ENCODE measurements at regions not wholly inside any gene's neighbourhood (a gene's known extent, or its start where the extent isn't known, plus 50 kb on each side); places are given as distances from the start of the nearest gene placed in this dataset.

DNA sequence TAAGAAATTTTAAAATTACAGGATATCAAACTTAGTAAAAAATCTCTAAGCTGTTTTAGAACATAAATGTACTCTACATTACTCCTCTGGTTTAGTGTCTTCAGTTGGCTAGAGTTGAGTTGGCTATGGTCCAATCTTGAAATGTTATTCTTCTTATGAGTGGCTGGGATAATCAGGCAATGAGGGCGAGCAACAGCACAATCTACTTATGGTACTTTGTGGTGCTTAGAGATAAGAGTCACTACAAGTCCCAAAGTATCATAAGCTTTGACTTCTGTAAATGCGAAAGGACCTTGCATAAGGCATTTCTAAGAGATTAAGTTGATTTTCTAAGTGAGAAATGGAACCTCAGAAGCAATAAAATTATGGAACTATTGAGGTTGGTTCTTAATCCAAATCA lies 361.7 kb downstream of the GPD2 start:
- H3K4me3 ChIP-seq (ENCODE audit: low read length): no peak overlapping the region
- no peak overlapping the region for H3K4me2 ChIP-seq (ENCODE audit: low read length)
- TF ChIP-seq EZH2phosphoT487 (IDR thresholded peaks at IDR 0.05; ENCODE audit: borderline replicate concordance, low read length): no peak
- H3F3A ChIP-seq (ENCODE audit: control insufficient read depth, insufficient read depth): no peaks in the 10 kb centered on the region
- no peaks in the 10 kb centered on the region for H3K27me3 ChIP-seq (ENCODE audit: control insufficient read depth, low read length)
- no peak overlapping the region for H3K27ac ChIP-seq (ENCODE audit: low read depth, low read length)
- H3K9me3 ChIP-seq (ENCODE audit: control insufficient read depth, insufficient read depth, low read length): no peaks in the 10 kb centered on the region
- no peaks in the 10 kb centered on the region for H3K4me1 ChIP-seq (ENCODE audit: control insufficient read depth, low read length)
- no peaks in the 10 kb centered on the region for H3K36me3 ChIP-seq (ENCODE audit: control insufficient read depth, low read length)
- no peaks in the 10 kb centered on the region for H3K9me2 ChIP-seq (replicated peaks; ENCODE audit: control insufficient read depth, low read length)
- H3K79me2 ChIP-seq (ENCODE audit: control insufficient read depth, low read length): no peaks in the 10 kb centered on the region
- no peaks in the 10 kb centered on the region for H4K20me1 ChIP-seq (ENCODE audit: control insufficient read depth, insufficient read depth, low read depth, low read length)

DNA sequence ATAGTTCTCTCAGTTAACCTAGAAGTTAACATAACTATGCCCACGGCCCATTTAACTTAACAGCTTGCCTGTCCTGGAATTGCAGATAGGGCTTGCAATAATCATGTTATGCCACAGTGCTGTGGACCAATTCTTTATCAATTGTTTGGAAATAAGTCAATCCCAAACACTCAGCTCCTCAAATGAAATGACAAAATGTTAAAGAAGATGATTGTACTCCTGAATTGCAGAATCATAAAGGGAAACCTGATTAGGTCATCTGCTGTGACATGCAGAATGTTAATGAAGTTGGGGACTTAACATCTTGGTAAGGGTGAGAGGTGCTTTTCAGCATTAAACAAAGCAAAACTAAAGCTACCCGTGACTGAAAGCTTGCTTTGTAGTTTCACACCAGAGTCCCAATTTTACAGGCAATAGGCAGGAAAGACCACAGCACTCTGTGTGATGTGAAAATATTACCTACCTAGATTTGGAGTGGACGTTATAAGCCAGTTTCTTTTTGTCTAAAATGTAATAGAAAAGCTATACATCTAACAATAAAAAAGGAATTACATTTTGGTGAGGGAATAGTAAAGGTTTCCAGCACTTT lies 364.0 kb downstream of the GPD2 start:
- TF ChIP-seq, protein P1, sequence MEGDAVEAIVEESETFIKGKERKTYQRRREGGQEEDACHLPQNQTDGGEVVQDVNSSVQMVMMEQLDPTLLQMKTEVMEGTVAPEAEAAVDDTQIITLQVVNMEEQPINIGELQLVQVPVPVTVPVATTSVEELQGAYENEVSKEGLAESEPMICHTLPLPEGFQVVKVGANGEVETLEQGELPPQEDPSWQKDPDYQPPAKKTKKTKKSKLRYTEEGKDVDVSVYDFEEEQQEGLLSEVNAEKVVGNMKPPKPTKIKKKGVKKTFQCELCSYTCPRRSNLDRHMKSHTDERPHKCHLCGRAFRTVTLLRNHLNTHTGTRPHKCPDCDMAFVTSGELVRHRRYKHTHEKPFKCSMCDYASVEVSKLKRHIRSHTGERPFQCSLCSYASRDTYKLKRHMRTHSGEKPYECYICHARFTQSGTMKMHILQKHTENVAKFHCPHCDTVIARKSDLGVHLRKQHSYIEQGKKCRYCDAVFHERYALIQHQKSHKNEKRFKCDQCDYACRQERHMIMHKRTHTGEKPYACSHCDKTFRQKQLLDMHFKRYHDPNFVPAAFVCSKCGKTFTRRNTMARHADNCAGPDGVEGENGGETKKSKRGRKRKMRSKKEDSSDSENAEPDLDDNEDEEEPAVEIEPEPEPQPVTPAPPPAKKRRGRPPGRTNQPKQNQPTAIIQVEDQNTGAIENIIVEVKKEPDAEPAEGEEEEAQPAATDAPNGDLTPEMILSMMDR (IDR thresholded peaks at IDR 0.05; ENCODE audit: low read depth, low read length, poor library complexity, severe bottlenecking): no peak
- TF ChIP-seq EZH2phosphoT487 (IDR thresholded peaks at IDR 0.05; ENCODE audit: borderline replicate concordance, low read length): no peak
- Histone ChIP-seq H3K4me3 (ENCODE audit: low read length) (no peak overlapping the region), H3K9me2 (replicated peaks; ENCODE audit: control insufficient read depth, low read length) (no peaks in the 10 kb centered on the region), H3K27me3 (ENCODE audit: control insufficient read depth, low read length) (no peaks in the 10 kb centered on the region), H4K20me1 (ENCODE audit: control insufficient read depth, insufficient read depth, low read depth, low read length) (no peaks in the 10 kb centered on the region), H3K27ac (ENCODE audit: low read depth, low read length) (no peak overlapping the region), H3K79me2 (ENCODE audit: control insufficient read depth, low read length) (no peaks in the 10 kb centered on the region), H3F3A (ENCODE audit: control insufficient read depth, insufficient read depth) (no peaks in the 10 kb centered on the region), H3K4me2 (ENCODE audit: low read length) (no peak overlapping the region), H3K36me3 (ENCODE audit: control insufficient read depth, low read length) (no peaks in the 10 kb centered on the region), H3K9me3 (ENCODE audit: control insufficient read depth, insufficient read depth, low read length) (no peaks in the 10 kb centered on the region), H3K4me1 (ENCODE audit: control insufficient read depth, low read length) (no peaks in the 10 kb centered on the region)

DNA sequence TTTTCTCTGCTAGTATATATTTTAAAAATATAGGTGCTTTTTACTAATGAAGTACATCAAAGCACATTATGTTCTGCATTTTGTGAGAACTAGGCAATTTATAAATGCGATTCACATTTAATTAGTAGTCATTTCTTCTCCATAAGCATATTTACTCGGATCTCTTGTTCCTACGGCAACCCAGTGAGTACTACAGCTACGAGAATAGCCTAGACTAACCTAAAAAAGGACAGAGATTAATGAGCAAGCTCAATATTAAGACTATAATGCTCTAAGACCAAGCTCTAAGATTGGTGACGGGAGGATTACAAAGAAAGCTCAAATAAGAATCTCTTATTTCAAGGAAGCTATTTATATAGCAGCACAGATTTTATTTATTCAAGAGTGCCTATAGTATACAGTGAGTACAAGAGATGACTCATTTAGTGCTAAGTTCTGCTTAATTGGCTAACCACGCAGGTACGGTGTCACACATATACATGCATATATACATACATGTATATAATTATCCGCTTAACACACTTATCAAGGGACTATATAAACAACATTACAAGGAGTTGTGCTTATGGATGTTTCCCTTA lies 364.7 kb downstream of the GPD2 start:
- H3K27ac ChIP-seq (ENCODE audit: low read depth, low read length): no peak overlapping the region
- no peaks in the 10 kb centered on the region for H3K4me1 ChIP-seq (ENCODE audit: control insufficient read depth, low read length)
- H3K36me3 ChIP-seq (ENCODE audit: control insufficient read depth, low read length): no peaks in the 10 kb centered on the region
- H3K9me2 ChIP-seq (replicated peaks; ENCODE audit: control insufficient read depth, low read length): no peaks in the 10 kb centered on the region
- no peaks in the 10 kb centered on the region for H4K20me1 ChIP-seq (ENCODE audit: control insufficient read depth, insufficient read depth, low read depth, low read length)
- H3F3A ChIP-seq (ENCODE audit: control insufficient read depth, insufficient read depth): no peaks in the 10 kb centered on the region
- H3K9me3 ChIP-seq (ENCODE audit: control insufficient read depth, insufficient read depth, low read length): no peaks in the 10 kb centered on the region
- no peaks in the 10 kb centered on the region for H3K27me3 ChIP-seq (ENCODE audit: control insufficient read depth, low read length)
- H3K79me2 ChIP-seq (ENCODE audit: control insufficient read depth, low read length): no peaks in the 10 kb centered on the region
- H3K4me2 ChIP-seq (ENCODE audit: low read length): no peak overlapping the region
- H3K4me3 ChIP-seq (ENCODE audit: low read length): no peak overlapping the region
- TF ChIP-seq, protein P1 (IDR thresholded peaks at IDR 0.05; ENCODE audit: low read depth, low read length, poor library complexity, severe bottlenecking): no peak
- TF ChIP-seq EZH2phosphoT487 (IDR thresholded peaks at IDR 0.05; ENCODE audit: borderline replicate concordance, low read length): no peak

DNA sequence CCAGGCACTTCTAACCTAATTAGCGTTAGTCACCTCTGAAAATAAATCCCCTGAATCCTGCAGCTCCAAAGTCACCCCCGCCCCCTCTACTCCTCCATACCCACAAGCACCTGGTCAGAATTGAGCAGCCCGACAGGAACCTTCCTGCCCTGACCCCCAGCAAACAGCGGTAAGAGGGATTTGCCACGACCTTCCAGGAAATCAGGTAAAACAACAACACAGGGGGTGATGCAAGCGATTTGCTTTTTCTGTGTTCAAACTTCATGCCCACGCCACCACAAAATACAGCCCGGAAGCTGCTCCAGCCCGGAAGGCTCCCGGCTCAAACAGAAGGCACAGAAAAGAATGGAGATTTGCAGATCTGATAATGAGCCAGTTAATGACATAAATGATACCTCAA lies 367.1 kb downstream of the GPD2 start:
- Histone ChIP-seq H3K4me3 (ENCODE audit: low read length) (no peak overlapping the region), H3K4me1 (ENCODE audit: control insufficient read depth, low read length) (no peaks in the 10 kb centered on the region), H3K9me2 (replicated peaks; ENCODE audit: control insufficient read depth, low read length) (no peaks in the 10 kb centered on the region), H3K36me3 (ENCODE audit: control insufficient read depth, low read length) (no peaks in the 10 kb centered on the region), H3K9me3 (ENCODE audit: control insufficient read depth, insufficient read depth, low read length) (no peaks in the 10 kb centered on the region), H3F3A (ENCODE audit: control insufficient read depth, insufficient read depth) (no peaks in the 10 kb centered on the region), H4K20me1 (ENCODE audit: control insufficient read depth, insufficient read depth, low read depth, low read length) (no peaks in the 10 kb centered on the region), H3K27ac (ENCODE audit: low read depth, low read length) (no peak overlapping the region), H3K4me2 (ENCODE audit: low read length) (no peak overlapping the region), H3K79me2 (ENCODE audit: control insufficient read depth, low read length) (no peaks in the 10 kb centered on the region), H3K27me3 (ENCODE audit: control insufficient read depth, low read length) (no peaks in the 10 kb centered on the region)
- no peak for TF ChIP-seq EZH2phosphoT487 (IDR thresholded peaks at IDR 0.05; ENCODE audit: borderline replicate concordance, low read length)
- TF ChIP-seq, protein P1 (IDR thresholded peaks at IDR 0.05; ENCODE audit: low read depth, low read length, poor library complexity, severe bottlenecking): no peak

Data from DOHH2 (cell line).